Spleen (tissue), 11 donors: ENCODE measurements at regions not wholly inside any gene's neighbourhood (a gene's known extent, or its start where the extent isn't known, plus 50 kb on each side); places are given as distances from the start of the nearest gene placed in this dataset.

Experiments used
- DNase-seq: peaks from one replicate; pipeline ENCODE4 v3.0.0-alpha.2; 2020
- H3K27ac ChIP-seq, 8 donors: fragments of 200-600 bp; sonication (generic) in 7 of 8; 1 replicate in 4 of 8; 2 replicates in 4 of 8; pipeline versions ENCODE4 v1.5.0 to v1.8.0; 2016 to 2021; ENCODE audit warnings: inconsistent platforms in 4 of 8, mild to moderate bottlenecking in 4 of 8, moderate library complexity in 1 of 8
- H3K27me3 ChIP-seq, 7 donors: fragments of 200-600 bp; sonication (generic) in 6 of 7; replicated peaks in 1 of 7; 1 replicate in 4 of 7; 2 replicates in 3 of 7; pipeline versions ENCODE4 v1.5.0 to v1.8.0; 2016 to 2021; ENCODE audit warnings: inconsistent platforms in 3 of 7, mild to moderate bottlenecking in 1 of 7
- H3K36me3 ChIP-seq, 6 donors: fragments of 200-600 bp; sonication (generic) in 5 of 6; 1 replicate in 4 of 6; 2 replicates in 2 of 6; pipeline versions ENCODE4 v1.5.0 to v1.8.0; 2016 to 2021; ENCODE audit warnings: inconsistent platforms in 2 of 6
- H3K4me1 ChIP-seq, 6 donors: fragments of 200-600 bp; sonication (generic) in 5 of 6; 1 replicate in 3 of 6; 2 replicates in 3 of 6; pipeline versions ENCODE4 v1.5.0 to v1.8.0; 2016 to 2021; ENCODE audit warnings: inconsistent platforms in 3 of 6
- H3K4me3 ChIP-seq, 8 donors: fragments of 200-600 bp; sonication (generic) in 7 of 8; 1 replicate in 4 of 8; 2 replicates in 4 of 8; pipeline versions ENCODE4 v1.5.0 to v1.8.0; 2016 to 2021; ENCODE audit warnings: inconsistent platforms in 4 of 8, mild to moderate bottlenecking in 4 of 8, moderate library complexity in 2 of 8
- H3K9me3 ChIP-seq, 8 donors: fragments of 200-600 bp; sonication (generic) in 7 of 8; 1 replicate in 4 of 8; 2 replicates in 4 of 8; pipeline versions ENCODE4 v1.5.0 to v1.8.0; 2016 to 2021; ENCODE audit warnings: inconsistent platforms in 4 of 8
- CTCF ChIP-seq, 11 experiments: fragments of 200-600 bp in 7 of 11; fragments of 450-650 bp in 4 of 11; sonication (generic) in 4 of 11; IDR thresholded peaks in 8 of 11; conservative IDR thresholded peaks in 3 of 11; 1 replicate in 7 of 11; 2 replicates in 4 of 11; pipeline versions ENCODE4 v1.4.0 to v1.8.0; 2016 to 2021; ENCODE audit warnings: antibody characterized with exemption in 11 of 11, inconsistent platforms in 4 of 11, mild to moderate bottlenecking in 1 of 11
- POLR2A ChIP-seq, 3 donors: fragments of 450-650 bp; IDR thresholded peaks; one replicate each; pipeline ENCODE4 v1.5.1; 2017; ENCODE audit warnings: antibody characterized with exemption in 3 of 3, mild to moderate bottlenecking in 1 of 3
- POLR2AphosphoS5 ChIP-seq, 3 donors: sonication (generic); formaldehyde crosslinking; IDR thresholded peaks; one replicate each; pipeline ENCODE4 v1.5.1; 2017; ENCODE audit warnings: antibody characterized with exemption in 3 of 3
- WGBS, 5 donors: extraction: QIAGEN DNeasy Blood & Tissue Kit in 3 of 5; methylation state at CpG; one replicate each; pipeline versions ENCODE4 v1.1.5 to v1.1.7; 2013 to 2018; 5-methylcytosine and 5-hydroxymethylcytosine counted together
- intact Hi-C: fragments of 100-400 bp; cut with DNase I; formaldehyde crosslinking; loops from one replicate; pipeline ENCODE4 v1.15.0; 2023; ENCODE audit warnings: low total_unique reads
- donor health status: healthy with polysubstance abuse.
- donor health status: DM: no; HTN: no; CAD: no; lungs with moderate emphysema.
- donor health status: DM: no; HTN: no; CAD: no.
- donor health status: Bipolar disorder and iron deficiency.
- donor health status: healthy.
- donor health status: DM: no; HTN: no; CAD: no.
- donor health status: DM: yes; HTN: yes; CAD: no.

GRCh38 chr1:90854397-90854924 lies 137.4 kb upstream of the BARHL2 start:
- no peak for DNase-seq
- Histone ChIP-seq H3K27me3 (peaks cover 0 to 56% (median 5%) of the 10 kb centered on the region in 7 donors), H3K27ac (no peak overlapping the region), H3K36me3 (no peaks in the 10 kb centered on the region), H3K4me1 (peaks cover 0 to 24% (median 14%) of the 10 kb centered on the region in 6 donors), H3K9me3 (no peaks in the 10 kb centered on the region), H3K4me3 (no peak overlapping the region)
- intact Hi-C loops: no loop called here
- no peak for TF ChIP-seq POLR2A (IDR thresholded peaks at IDR 0.05)
- TF ChIP-seq POLR2AphosphoS5 (IDR thresholded peaks at IDR 0.05): no peak
- no peak for TF ChIP-seq CTCF (IDR thresholded peaks at IDR 0.05 in 8 of 11, conservative IDR thresholded peaks at IDR 0.05 in 3 of 11)
- 90 to 96% (median 93%) methylated on average over 4 of the region's 4 CpGs for WGBS, 5 donors

GRCh38 chr1:90851711-90852050 lies 134.6 kb upstream of the BARHL2 start:
- Histone ChIP-seq H3K4me3 (peak overlapping the region in 7 of 8 donors; percentile 61 to 93 (median 75)), H3K9me3 (no peaks in the 10 kb centered on the region), H3K27me3 (peaks cover 0 to 61% (median 5%) of the 10 kb centered on the region in 7 donors), H3K36me3 (no peaks in the 10 kb centered on the region), H3K4me1 (peaks cover 0 to 24% (median 14%) of the 10 kb centered on the region in 6 donors), H3K27ac (no peak overlapping the region)
- 1 to 5% (median 4%) methylated on average over 16 to 21 of the region's 21 CpGs for WGBS, 5 donors
- intact Hi-C loops: no loop called here
- no peak for DNase-seq
- TF ChIP-seq POLR2A (IDR thresholded peaks at IDR 0.05) (no peak), CTCF (IDR thresholded peaks at IDR 0.05 in 8 of 11, conservative IDR thresholded peaks at IDR 0.05 in 3 of 11) (peak in 5 of 11 experiments; percentile 5 to 48 (median 37)), POLR2AphosphoS5 (IDR thresholded peaks at IDR 0.05) (no peak)

- WGBS, 5 donors: 0 to 1% (median 0%) methylated on average over 14 to 79 of the region's 79 CpGs
- peak; percentile 14 to 97 (median 89) for TF ChIP-seq CTCF (IDR thresholded peaks at IDR 0.05 in 8 of 11, conservative IDR thresholded peaks at IDR 0.05 in 3 of 11)
- no peak for TF ChIP-seq POLR2A (IDR thresholded peaks at IDR 0.05)
- peak in 2 of 3 donors; percentile 56 to 57 for TF ChIP-seq POLR2AphosphoS5 (IDR thresholded peaks at IDR 0.05)
- Histone ChIP-seq H3K9me3 (no peaks in the 10 kb centered on the region), H3K36me3 (no peaks in the 10 kb centered on the region), H3K27me3 (peaks cover 0 to 62% (median 5%) of the 10 kb centered on the region in 7 donors), H3K4me1 (peaks cover 0 to 24% (median 14%) of the 10 kb centered on the region in 6 donors), H3K27ac (peak overlapping the region in 5 of 8 donors; percentile 14 to 59 (median 54)), H3K4me3 (peak overlapping the region; percentile 61 to 93 (median 77))
- DNase-seq: peak; percentile 95
- intact Hi-C loops: no loop called here
These were observed 134.0 kb upstream of the BARHL2 start for GRCh38 chr1:90850898-90851710.
